Progenitor cell of endocrine pancreas (in vitro differentiated cells): ENCODE measurements at regions not wholly inside any gene's neighbourhood (a gene's known extent, or its start where the extent isn't known, plus 50 kb on each side); places are given as distances from the start of the nearest gene placed in this dataset.

ENCODE experiments used
- DNase-seq: peaks from one replicate; pipeline ENCODE4 v3.0.0; 2021; ENCODE audit warnings: low spot score; ENCODE audit not compliant: unreplicated experiment
- H3K27ac Mint-ChIP-seq: 2 replicates; pipeline ENCODE4 v1.8.0; 2021; ENCODE audit warnings: mild to moderate bottlenecking, moderate library complexity, mixed read lengths
- H3K27me3 Mint-ChIP-seq: 2 replicates; pipeline ENCODE4 v1.8.0; 2021; ENCODE audit warnings: mixed read lengths
- H3K36me3 Mint-ChIP-seq: 2 replicates; pipeline ENCODE4 v1.8.0; 2022; ENCODE audit warnings: mixed read lengths; ENCODE audit not compliant: insufficient read depth
- H3K4me1 Mint-ChIP-seq: 2 replicates; pipeline ENCODE4 v1.8.0; 2021; ENCODE audit warnings: low read depth, mixed read lengths
- H3K4me3 Mint-ChIP-seq: 2 replicates; pipeline ENCODE4 v1.8.0; 2021; ENCODE audit warnings: low read depth, mild to moderate bottlenecking, moderate library complexity, mixed read lengths
- H3K9me3 Mint-ChIP-seq: 2 replicates; pipeline ENCODE4 v1.8.0; 2021; ENCODE audit warnings: low read depth, mixed read lengths
- TF ChIP-seq, protein P1 (sequence below): fragments of 200-600 bp; sonication (generic); IDR thresholded peaks from one replicate; pipeline ENCODE4 v1.5.0; 2021; ENCODE audit warnings: antibody characterized with exemption, mild to moderate bottlenecking; ENCODE audit not compliant: unreplicated experiment

DNA sequence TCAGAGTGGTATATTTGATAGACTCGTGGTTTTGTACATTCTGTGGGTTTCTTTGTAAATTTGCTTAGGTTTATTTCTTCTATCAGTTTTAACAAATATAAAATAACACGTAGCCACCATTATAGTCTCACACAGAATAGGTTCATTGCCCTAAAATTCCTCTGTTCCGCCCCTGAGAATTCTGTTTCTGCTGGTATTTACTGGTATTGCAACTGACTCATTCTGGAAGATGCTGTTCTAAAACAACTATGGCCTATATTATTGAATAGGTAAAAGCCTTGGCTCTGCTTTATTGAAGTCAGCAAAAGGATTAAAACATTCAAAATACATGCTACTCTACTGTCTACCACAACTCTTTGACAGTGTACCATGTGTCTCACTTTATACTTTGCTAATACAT, 119.1 kb upstream of the CHORDC1 start:
- Mint-ChIP-seq H3K4me3 (no peak overlapping the region), H3K4me1 (no peaks in the 10 kb centered on the region), H3K36me3 (no peaks in the 10 kb centered on the region), H3K27ac (no peak overlapping the region), H3K9me3 (no peaks in the 10 kb centered on the region), H3K27me3 (no peaks in the 10 kb centered on the region)
- no peak for DNase-seq
- TF ChIP-seq, protein P1, sequence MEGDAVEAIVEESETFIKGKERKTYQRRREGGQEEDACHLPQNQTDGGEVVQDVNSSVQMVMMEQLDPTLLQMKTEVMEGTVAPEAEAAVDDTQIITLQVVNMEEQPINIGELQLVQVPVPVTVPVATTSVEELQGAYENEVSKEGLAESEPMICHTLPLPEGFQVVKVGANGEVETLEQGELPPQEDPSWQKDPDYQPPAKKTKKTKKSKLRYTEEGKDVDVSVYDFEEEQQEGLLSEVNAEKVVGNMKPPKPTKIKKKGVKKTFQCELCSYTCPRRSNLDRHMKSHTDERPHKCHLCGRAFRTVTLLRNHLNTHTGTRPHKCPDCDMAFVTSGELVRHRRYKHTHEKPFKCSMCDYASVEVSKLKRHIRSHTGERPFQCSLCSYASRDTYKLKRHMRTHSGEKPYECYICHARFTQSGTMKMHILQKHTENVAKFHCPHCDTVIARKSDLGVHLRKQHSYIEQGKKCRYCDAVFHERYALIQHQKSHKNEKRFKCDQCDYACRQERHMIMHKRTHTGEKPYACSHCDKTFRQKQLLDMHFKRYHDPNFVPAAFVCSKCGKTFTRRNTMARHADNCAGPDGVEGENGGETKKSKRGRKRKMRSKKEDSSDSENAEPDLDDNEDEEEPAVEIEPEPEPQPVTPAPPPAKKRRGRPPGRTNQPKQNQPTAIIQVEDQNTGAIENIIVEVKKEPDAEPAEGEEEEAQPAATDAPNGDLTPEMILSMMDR = no peak

DNA sequence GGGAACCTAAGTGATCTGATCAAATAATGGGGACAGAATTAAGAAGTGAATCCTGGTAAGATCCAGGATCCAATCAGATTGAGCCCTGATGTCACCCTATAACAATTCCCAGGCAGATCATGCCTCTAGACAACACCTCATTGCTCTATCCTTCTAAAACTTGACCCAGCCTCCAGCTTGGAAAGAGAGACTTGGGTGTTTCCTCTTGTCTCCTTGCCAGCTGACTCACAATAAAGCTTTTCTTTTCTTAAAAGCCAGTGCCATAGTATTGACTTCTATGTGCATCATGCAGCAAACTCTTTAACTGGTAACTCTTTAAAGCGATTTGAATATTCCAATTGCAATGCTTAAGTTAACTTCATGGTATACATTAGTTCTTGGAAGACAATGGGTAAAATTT, 109.6 kb upstream of the CHORDC1 start:
- H3K9me3 Mint-ChIP-seq = no peaks in the 10 kb centered on the region
- H3K27ac Mint-ChIP-seq = no peak overlapping the region
- no peaks in the 10 kb centered on the region for H3K36me3 Mint-ChIP-seq
- no peaks in the 10 kb centered on the region for H3K27me3 Mint-ChIP-seq
- TF ChIP-seq, protein P1 = no peak
- H3K4me1 Mint-ChIP-seq = peaks cover 11% of the 10 kb centered on the region
- no peak overlapping the region for H3K4me3 Mint-ChIP-seq
- DNase-seq = no peak

GRCh38 chr11:90330632-90331031, 107.8 kb upstream of the CHORDC1 start:
- Mint-ChIP-seq H3K9me3 (no peaks in the 10 kb centered on the region), H3K36me3 (no peaks in the 10 kb centered on the region), H3K27me3 (no peaks in the 10 kb centered on the region), H3K27ac (no peak overlapping the region), H3K4me3 (no peak overlapping the region), H3K4me1 (peaks cover 15% of the 10 kb centered on the region)
- DNase-seq = no peak
- TF ChIP-seq, protein P1 = no peak

- peaks cover 6% of the 10 kb centered on the region for H3K4me1 Mint-ChIP-seq
- H3K9me3 Mint-ChIP-seq = peaks cover 3% of the 10 kb centered on the region
- no peak overlapping the region for H3K4me3 Mint-ChIP-seq
- TF ChIP-seq, protein P1 = no peak
- no peaks in the 10 kb centered on the region for H3K27me3 Mint-ChIP-seq
- H3K36me3 Mint-ChIP-seq = no peaks in the 10 kb centered on the region
- H3K27ac Mint-ChIP-seq = no peak overlapping the region
- DNase-seq = no peak
These were observed 106.2 kb upstream of the CHORDC1 start for GRCh38 chr11:90329043-90329442.

DNA sequence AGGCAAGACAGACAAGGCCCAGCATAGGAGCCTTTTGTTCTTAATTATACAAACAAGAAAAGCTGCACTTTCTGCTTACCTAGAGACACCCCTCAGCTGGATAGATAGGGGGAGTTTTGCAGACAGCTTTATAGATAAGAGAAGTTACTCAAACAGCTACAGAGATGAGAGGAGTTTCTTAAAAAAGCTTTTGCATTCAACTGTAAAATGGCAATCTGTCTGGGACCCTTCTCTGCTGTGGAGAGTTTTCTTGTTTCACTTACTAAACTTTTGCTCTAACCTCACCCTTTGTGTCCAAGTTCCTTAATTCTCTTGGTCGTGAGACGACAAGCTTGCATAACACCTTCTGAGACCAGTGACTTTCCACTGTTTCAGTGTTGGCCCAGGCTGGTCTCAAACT, 103.8 kb upstream of the CHORDC1 start:
- Mint-ChIP-seq H3K4me3 (no peak overlapping the region), H3K36me3 (no peaks in the 10 kb centered on the region), H3K4me1 (peaks cover 6% of the 10 kb centered on the region), H3K27ac (peak overlapping the region; percentile 85), H3K9me3 (peaks cover 7% of the 10 kb centered on the region), H3K27me3 (no peaks in the 10 kb centered on the region)
- no peak for DNase-seq
- TF ChIP-seq, protein P1 = no peak

DNA sequence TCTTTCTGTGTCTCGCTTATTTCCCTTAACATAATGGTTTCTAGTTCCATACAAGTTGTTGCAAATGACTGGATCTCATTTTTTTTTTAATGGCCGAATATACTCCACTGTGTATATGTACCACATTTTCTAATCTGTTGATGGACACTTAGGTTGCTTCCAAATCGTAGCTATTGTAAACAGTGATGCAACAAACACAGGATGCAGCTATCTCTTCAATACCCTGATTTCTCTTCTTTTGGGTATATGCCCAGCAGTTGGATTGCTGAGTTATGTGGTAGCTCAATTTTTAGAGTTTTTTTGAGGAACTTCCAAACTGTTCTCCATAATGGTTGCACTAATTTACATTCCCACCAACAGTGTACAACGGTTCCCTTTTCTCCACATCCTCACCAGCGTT, 100.4 kb upstream of the CHORDC1 start:
- no peak for DNase-seq
- Mint-ChIP-seq H3K9me3 (peaks cover 14% of the 10 kb centered on the region), H3K36me3 (no peaks in the 10 kb centered on the region), H3K27ac (no peak overlapping the region), H3K4me1 (peaks cover 6% of the 10 kb centered on the region), H3K27me3 (no peaks in the 10 kb centered on the region), H3K4me3 (no peak overlapping the region)
- TF ChIP-seq, protein P1 = no peak
